NCI-H2081 treated with DMSO at 0.1 percent for 48 hours (cell line): ENCODE measurements at regions not wholly inside any gene's neighbourhood (a gene's known extent, or its start where the extent isn't known, plus 50 kb on each side); places are given as distances from the start of the nearest gene placed in this dataset.

Source experiments
- DNase-seq: peaks from one replicate; lab custom pipeline; 2025; lab: John Stamatoyannopoulos, UW

DNA sequence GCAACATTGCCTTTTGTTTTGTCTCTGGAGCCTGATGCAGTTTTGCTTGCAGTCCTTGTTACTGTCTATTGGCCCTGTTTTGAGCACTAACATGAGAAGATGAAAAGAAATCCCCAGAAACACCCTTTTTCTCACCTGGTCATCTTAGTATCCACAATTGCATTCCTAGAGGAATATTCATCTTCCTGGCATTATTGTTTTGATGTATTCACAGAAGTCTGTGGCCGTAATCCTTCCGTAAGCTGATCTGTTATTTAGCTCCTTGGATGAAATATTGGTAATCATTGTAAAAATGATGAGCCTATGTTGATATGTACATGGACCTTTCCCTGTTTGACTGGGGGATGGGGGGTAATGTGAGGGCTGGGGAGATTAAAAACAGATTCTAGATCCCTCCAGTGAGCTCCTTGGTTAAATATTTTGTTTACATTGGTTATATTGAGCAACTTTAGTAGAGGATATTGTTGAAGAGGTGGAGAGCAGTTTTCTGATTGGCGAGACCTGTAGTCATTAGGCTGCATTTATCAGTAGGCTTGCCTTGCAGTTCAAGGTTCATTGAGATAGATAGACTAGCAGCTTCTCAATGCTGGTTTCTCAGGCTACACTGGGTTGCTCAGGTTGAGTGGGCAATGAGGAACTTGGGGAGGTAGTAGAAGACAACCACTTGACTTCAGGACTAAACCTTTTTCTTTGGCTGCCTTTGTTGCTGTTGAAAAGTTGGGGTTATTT, 117.5 kb downstream of the MACIR start:
- no peak for DNase-seq

DNA sequence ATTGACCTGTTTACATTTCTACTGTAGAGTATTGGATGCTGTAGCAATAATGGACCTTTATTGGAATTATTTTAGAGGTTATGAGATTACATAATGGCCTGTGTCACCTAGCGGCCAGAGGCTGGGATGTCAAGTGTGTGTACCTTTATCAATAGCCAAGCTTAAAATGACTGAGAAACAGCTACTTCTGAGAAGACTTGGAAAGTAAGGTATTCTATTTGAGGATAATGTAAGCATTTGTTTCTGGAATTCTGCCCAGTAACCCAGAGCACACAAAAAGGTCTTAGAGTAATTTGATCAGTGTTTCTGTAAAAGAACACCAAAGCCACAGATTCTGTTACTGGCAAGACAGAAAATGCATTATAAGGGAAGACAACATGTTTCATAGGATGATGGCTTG, 116.8 kb downstream of the MACIR start:
- no peak for DNase-seq

DNA sequence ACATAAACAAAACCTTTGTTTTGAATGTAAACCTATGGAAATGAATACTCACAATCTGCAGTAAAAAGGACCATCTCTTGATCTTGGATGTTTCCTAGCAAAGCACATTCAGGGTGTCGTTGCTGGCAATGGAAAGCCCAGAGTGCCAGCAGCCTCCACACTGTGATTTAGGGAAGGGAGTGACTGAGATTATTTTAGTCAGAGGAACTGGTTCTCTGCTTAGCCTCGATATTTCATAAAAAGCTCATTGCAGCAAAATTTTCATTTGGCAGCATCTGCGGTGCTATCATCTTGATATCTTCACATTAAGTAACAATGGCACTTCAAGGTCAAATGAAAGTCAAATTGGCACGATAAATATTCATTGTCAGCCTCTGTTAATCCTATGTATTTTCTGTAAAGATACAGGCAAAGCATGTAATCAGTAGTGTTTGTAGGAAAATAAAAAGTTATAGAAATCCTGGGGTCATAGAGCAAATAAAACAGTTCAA, 116.0 kb downstream of the MACIR start:
- DNase-seq, result no peak

DNA sequence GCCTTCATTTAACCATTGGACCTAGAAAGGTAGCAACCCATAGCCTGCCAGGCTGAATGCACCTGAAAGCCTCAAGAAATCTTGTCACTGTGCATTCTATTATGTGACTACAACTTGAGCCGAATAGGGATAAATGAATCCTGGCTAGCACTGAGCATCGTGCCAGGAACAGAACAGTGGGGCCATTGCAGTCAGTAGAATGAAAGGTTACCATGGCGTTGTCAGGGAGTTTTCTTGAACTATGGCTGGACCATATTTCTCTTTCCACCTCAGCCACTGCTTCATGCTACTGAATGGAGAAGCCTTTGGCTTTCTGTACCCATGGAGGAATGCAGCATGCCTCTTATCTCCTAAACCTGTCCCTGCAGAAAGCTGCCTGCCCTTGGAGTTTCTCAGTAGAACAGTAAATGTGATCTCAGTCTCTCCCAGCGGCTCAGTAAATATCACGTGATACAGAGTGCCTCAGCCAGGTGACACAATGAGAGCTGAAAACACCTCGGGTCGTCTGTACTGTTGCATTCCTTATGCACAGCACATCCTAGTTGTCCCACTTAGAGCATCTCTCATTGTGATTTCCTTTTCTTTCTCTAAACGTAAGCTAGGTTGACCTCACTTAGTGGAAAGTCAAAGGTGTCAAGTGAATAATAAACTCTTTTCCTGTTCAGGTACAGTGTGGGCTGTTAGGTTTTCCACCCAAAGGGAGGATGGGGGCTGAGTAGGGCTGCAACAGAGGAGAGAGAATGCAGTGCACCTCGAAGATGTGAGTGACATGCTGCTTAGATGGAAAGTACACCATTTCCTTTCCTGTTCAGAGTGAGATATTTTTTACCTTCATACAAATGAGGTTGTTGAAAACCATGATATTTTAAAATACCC, 115.3 kb downstream of the MACIR start:
- DNase-seq, result no peak

DNA sequence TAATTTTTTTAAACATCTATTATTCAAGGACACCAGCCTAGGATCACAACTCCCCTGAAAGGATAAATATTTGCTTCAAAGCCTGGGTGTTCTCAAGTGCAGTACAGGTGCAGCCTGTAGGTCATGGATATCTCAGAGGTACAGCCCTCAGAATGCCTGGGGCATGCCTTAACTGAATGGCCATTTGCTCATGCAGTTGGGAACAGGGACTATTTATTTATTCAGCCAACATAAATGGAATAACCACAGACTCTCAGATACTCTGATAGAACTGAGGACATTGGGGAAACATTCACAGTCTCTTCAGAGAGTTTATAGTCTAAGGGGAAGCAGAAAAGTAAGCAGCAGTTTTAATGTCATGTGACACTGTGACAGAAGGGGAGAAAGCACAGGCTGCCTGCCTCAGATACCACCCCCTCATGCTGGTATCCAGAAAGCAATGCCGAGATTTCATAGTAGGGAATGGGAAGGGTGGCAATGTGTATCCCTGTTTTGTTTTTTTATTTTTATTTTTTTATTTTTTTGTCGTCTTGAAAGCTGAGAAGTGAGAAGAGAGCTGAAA, 112.6 kb downstream of the MACIR start:
- DNase-seq, result no peak

DNA sequence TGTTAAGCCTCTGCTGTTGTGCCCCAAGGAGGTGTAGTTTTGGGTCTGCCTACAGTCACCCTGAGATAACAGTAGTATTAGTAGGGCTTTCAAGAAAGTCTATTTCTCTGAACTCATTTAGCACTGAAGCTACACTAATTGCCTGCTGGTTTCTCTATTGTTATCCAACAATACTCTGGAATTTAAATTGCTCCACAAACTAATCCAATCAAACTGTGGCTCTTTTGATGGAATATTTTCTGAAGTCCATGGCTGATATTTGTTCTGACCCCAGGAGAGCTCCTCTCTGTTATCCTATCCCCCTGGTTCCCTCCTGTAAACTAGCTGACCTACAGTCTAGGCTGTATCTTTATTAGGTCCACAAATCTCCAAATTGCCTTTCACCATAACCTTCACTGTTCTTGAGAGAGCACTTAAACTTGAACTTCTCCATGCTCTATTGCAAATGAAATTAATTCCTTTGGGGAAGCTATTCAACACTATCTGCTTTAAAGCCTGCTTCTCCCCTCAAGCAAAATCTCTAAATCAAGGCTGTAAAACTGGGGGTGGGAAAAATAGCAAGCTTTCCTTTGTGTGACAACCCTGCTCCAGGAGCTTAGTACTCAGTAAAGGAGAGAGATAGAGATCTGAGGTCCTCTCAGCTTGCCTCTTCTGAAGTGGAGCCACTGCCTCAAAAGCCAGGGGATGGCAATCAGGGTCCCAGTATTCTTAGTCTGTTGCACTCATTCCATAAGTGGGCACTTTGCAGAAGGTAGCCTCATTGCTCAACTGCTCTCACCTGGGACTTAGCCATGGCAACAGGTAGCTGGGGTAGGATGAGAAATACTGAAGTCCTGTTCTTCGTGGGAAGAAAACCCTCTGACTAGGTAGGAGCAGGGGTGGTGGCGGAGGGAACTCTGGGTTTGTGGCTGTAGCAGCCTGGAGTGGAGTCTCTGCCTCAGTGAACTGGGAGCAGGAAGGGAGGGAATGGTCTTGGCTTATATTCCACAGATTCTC, 110.9 kb downstream of the MACIR start:
- no peak for DNase-seq

DNA sequence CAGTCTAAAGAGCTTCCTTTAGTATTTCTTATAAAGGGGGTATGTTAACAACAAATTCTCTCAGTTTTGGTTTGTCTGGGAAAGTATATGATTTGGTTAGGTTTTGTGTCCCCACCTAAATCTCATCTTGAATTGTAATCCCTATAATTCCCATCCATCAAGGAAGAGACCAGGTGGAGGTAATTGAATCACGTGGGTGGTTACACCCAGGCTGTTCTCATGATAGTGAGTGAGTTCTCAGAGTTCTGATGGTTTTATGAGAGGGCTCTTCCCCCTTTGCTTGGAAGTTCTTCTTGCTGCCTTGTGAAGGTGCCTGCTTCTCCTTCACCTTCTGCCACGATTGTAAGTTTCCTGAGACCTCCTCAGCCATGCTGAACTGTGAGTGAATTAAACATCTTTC, 109.1 kb downstream of the MACIR start:
- DNase-seq, result no peak

DNA sequence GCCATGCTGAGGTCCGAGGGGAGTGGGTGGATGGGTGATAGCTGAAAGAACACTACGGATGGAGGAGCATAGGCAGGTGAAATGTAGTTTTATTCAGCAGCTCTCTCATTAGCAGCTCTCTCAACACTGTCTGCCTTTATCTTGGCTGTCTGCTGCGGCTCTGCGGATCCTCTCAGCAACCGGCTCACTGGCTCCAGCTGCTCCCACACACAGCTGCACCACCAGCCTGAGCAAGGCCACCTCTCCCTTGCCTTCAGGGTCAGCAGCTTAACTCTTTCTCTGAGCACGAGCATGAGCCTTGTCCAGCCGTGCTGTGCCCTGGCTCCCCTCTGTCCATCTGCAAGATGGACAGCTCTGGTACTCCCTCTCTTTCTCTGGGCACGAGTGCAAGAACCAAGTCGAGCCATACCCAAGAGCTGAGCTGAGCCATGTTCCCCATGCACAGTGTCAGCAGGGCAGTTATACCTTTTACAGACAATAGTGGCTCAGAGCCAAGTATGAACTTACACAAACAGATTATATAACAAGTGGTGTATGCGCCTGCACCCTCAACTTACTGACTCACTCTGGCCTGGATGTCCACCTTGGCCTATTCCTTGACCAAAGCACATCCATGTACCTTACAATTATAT, 108.5 kb downstream of the MACIR start:
- no peak for DNase-seq

DNA sequence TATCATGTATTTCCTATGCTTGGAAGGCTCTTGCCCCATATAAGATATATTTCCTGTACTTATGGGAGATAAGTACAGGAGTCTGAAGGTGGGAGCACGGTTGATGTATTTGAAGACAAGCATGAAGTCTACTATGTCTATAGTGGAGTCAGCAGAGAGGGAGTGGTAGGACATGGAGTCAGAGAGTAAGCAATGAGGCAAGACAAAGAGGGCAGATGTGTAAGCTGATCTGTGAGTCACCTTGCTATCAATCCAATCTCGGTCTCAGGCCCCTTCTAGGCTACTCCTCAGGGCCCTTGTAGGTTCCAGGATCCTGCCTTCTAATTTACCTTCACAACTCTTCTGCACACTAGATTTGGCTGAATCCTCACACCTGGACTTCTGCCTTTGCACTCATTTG, 105.5 kb downstream of the MACIR start:
- DNase-seq, result no peak

DNA sequence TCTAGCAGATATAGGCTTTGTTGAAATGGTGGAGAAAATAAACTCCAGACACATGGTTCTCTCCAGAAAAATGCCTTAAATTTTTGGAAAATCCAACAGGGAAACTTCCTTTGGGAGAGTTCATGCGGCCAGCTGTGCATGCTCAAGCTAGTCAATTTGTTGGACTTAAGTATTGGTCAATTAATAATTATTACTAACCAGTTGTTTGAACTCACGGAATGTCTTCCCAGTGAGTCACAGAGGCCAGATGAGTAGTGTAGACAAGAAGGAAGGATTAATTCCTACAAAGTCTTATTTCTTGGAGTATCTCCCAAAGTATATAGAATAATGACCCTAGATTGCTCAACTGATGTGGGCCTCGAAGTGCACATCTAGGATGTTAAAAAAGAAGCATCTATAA, 103.6 kb downstream of the MACIR start:
- no peak for DNase-seq

DNA sequence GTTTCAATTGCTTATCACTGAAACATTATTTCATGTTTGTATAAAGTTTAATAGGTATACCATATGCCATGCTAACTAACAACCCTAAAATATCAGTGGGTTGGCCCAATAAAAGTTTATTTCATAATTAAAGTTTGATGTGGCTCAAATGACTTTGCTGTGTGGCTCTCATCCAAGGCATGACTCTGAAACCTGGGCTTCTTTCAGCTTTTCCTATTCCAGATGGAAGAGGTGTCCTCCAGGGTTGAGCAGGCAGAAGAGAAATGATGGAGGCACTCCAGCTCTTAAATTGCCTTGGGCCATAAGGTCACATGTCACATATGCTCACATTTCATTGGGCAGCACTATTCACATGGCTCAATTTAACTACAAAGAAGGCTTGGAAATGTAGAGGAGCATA, 101.9 kb downstream of the MACIR start:
- DNase-seq, result no peak

DNA sequence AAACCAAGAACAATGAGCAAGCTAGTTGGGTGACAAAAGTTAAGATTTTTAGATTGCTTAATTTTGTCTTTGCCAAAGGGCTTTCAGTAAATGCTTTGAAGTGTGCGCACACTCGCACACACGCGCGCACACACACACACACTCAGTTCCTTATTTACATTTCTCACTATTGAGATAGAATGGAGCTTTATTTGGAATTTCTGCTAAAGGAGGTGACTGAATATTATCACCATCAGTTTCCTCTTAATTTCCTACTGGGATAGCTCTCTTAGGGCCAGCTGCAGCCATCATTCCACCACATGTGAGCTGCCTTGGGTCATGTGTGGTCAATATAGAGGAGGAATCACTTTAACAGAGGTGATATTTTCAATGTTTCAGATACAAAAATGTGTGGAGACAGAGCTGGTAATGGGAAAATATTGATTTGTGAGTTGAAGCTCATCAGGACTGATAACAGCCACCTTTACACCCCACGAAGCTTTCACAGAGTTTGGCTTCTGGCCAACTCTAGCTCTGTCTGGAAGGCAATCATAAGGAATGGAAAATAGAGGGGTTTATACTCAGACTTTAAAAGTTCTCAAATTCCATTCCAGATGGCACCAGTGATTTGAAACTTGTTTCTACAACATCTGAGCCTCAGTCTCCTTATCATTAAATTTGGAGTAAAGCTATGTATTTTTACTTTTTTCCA, 99.9 kb downstream of the MACIR start:
- DNase-seq, result no peak

DNA sequence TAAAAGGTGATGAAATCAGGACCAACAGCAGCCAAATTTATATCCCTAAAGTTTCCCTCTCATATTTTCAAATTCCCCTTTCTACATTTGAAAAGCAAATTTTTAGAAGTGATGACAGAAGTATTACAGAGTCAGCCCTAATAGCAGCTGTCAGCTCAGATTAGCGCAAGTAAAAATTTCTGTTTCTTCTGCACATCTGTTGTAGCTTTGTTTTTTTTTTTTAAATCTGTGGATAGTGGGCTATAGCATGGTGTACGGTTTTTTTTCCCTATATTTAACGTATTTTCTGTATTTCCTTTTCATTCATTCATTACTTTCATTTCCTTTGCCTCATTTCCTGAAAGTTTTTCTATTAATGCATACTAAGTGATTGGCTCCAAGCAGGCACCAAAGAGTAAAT, 99.1 kb downstream of the MACIR start:
- no peak for DNase-seq

DNA sequence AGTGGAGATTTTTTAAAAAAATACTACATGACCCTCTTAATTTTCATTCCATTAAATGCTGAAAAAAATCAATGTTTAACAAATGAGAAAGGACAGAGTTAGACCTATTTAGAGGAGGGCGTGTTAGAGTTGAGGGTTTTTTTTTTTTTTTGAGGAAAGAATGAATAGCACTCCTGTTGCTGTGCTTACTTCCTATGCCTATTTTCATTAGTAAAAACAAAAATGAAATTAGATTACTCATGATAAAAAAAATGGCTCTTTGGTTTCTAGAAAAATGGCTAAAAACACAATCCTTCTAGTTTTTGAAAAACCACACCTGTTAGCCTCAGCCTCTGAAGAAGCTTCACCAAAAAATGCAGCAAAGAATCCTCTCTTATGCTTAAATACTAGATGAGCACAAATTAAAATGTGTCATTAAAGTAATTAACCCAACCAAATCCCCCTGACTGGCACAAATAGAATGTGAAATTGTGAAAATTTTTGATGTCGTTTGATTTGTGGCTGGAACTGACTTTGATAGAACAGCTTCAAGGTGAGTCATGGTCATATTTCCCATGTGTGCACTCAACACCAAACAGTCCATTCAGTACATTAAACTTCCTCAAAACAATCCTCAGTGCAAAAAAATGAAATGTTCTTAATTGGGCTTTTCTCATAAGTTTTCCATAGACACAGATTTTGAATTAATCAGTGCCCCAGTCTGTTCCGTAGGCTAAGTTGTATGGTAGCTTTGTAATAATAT, 98.0 kb downstream of the MACIR start:
- no peak for DNase-seq

DNA sequence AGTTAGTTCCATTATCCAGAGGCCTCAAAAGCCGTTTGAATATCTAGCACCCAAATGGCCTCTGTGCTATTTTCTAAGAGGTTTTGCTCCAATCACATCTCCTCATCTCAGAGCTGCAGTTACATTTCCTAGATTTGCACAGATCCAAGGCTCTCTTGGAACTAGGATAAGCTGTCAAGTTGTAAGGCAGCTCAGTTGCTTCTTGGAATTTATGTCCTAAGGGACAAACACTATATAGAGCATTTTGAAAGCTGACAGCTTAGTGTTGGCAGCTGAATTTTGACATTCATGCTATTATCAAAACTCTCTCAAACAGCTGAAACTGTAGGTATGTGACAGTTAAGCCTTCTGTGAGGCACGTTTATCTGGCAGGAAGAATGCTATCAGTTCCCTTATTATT, 97.0 kb downstream of the MACIR start:
- DNase-seq, result no peak

DNA sequence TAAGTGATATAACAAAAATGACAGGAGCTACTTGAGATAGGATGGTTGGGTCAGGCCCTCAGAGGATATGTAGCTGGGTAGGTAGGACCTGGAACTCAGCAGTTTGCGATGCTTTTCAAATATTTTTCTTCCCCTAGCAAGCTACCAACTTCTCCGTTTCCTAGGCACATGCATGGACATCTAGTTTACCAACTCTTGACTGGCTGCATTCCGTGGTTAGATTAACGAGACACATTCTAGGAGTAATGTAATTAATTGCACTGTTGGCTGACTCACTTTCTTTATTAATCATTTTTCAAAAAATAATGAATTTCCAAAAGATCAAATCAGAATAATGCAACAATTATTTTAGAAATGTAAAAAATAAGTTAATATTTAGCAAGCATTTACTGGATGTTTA, 95.9 kb downstream of the MACIR start:
- no peak for DNase-seq

DNA sequence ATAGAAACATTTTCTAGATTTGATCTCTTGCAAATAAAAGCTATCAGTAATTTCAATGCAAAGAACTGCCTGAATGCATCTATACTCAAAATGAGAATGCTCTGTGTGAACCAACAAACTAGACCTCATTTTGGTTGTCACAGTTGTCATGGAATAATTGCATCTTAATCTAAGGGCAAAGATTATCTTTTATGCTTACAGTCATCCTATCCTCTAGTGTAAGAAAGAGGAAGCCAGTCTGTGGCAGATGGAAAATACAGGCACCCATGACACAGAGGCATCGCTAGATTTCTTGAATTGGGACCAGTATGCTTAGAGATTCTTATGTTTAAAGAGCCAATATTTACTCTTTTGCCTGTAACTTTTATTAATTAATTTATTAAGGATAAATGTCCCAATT, 95.0 kb downstream of the MACIR start:
- no peak for DNase-seq

DNA sequence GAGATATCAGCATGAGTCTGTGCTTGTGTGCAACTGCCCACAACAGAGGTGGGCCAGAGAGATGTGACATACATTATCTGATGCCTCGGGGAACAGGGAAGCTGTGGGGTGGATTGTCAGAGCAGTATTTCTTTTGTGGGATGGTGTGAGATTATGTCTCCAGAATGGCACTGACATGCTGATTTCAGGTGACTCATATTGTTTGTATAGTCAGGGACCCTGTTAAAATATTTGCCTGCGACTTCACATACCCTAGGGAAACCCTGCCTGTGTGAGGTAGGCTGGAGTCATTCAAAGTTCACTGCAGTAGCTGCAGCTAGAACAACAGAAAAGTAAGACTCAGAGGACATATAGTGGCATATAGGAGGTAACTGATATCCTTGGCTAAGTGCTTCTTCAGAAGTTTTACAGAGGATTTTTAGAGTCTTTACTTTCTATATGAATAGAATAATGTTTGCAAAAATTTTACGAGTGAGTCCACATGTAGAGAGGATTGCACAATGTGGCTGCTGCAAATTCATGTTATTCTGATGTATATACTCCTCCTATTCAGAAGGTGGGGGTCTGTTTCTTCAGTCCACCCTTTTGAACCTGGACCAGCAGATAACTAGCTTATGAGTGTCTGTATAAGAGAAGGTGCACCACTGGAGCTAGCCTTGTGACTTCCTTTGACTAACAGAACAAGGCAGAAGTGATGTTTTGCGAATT, 89.3 kb downstream of the MACIR start:
- DNase-seq, result no peak

DNA sequence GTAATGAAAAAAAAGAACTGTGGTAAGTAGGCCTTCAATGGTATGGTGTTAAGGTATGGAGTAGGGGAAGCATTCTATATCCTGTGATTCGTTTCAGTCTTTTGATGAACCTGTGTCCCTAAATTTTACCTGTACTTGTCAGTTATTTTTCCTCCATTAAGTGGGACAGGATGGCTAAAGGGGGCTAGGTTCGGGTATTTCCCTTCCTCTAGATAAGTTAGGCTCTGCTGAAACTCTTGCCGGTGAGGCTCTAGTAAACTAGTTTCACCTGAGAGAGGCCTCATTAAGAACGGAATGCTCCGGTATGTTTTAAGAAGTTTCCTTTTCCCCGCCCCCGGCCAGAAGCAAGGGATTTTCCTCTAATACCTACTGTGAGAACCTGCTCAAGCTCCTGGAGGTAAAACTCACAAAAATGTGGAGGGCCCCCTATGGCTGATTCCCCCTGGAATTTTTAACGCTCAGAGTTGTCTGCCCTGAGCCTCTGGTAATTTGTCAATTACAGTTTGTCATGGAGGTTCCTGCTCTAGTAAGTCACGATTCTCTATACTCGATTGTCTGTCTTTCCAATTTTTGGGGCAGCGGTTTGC, 87.7 kb downstream of the MACIR start:
- no peak for DNase-seq
